Body of pancreas (tissue), 4 donors: ENCODE measurements at regions not wholly inside any gene's neighbourhood (a gene's known extent, or its start where the extent isn't known, plus 50 kb on each side); places are given as distances from the start of the nearest gene placed in this dataset.

Source experiments
- CTCF ChIP-seq, 7 experiments: fragments of 450-650 bp in 4 of 7; fragments of 200-600 bp in 3 of 7; sonication (generic) in 3 of 7; IDR thresholded peaks; one replicate each; pipeline ENCODE4 v1.5.1; 2016 to 2019; ENCODE audit warnings: antibody characterized with exemption in 7 of 7
- POLR2A ChIP-seq, 3 donors: fragments of 450-650 bp; IDR thresholded peaks; one replicate each; pipeline ENCODE4 v1.6.1; 2016; ENCODE audit warnings: antibody characterized with exemption in 3 of 3, mild to moderate bottlenecking in 2 of 3

- TF ChIP-seq POLR2A (IDR thresholded peaks at IDR 0.05), result no peak
- no peak for TF ChIP-seq CTCF (IDR thresholded peaks at IDR 0.05)
Observed at GRCh38 chr1:101139821-101140718, 96.7 kb upstream of the S1PR1 start.
